ENCODE measurements at regions not wholly inside any gene's neighbourhood (a gene's known extent, or its start where the extent isn't known, plus 50 kb on each side); places are given as distances from the start of the nearest gene placed in this dataset.

DNA sequence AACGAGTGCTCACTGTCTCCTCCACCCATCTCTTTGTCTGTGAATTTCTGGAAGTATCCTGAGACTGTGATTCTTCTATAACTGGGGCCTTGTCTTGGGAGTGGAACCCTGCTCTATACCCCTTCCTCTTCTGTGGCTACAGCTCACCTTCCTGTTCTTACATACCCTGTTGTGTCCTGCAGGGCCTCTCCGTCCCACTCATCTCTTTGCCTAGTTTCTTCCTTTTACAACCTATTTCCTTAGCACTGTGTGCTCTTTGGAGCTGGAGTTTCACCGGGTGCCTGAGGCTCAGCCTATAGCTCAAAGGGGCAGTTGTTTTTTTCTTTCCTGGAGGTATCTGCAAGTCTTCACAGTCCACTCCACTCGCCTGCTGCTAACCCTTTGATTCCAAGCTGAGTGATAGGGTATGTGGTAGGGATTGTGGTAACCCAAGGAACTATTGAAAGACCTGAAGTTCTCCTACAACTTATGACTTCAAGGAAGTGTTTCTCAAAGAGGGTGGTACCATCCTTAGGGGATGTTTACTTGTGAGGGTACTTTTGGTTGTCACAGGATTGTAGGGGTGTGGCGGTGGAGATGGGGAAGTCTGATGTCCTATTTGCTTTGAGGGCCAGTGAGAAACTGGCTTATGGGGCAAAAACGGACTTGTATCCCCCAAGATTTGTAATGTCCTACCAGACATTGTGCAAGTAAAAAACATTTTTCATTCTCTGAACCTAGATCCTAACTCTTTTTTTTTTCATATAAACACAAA lies 66.6 kb upstream of the ARL8B start:
- Mint-ChIP-seq H3K4me1 (ENCODE audit: low read depth) (peaks cover 26% of the 10 kb centered on the region), H3K27ac (peak overlapping the region; percentile 39), H3K36me3 (ENCODE audit: low read depth) (no peaks in the 10 kb centered on the region), H3K9me3 (no peaks in the 10 kb centered on the region), H3K4me3 (no peak overlapping the region), H3K27me3 (ENCODE audit: low read depth) (no peaks in the 10 kb centered on the region)
- DNase-seq (ENCODE audit: low spot score) = no peak

DNA sequence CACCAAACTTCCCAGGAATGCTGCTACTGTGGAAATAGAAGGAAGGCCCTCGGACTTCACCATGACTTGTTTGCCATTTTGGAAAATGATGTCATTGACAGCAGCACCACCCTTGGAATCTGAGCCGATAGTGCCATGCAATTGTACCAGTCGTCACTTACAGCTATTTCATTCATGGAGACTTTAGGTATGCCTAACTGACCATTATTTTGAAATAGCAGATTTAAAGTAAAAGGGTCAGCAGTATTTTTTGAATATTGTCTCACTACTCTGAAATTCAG lies 66.0 kb upstream of the ARL8B start:
- Mint-ChIP-seq H3K27ac (no peak overlapping the region), H3K27me3 (ENCODE audit: low read depth) (peaks cover 1% of the 10 kb centered on the region), H3K4me1 (ENCODE audit: low read depth) (peaks cover 26% of the 10 kb centered on the region), H3K4me3 (no peak overlapping the region), H3K36me3 (ENCODE audit: low read depth) (no peaks in the 10 kb centered on the region), H3K9me3 (no peaks in the 10 kb centered on the region)
- DNase-seq (ENCODE audit: low spot score) = no peak

DNA sequence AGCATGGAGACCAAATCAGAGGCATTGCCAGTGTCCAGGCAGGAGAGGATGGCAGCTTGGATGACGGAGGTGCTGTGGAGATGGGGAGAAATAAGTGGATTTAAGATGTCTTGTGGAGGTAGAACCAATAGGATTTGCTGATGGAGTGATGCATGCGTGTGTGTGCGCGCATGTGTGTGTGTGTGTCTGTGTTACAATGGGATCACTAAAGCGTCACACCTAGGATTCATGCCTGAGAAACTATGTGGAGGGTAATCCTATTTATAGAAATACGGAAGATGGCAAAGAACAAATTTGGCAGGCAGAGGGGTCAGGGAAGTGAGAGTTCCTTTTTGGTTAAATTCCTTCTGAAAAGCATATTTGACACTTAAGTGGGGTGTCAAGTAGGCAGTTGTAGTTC lies 64.8 kb upstream of the ARL8B start:
- Mint-ChIP-seq H3K36me3 (ENCODE audit: low read depth) (no peaks in the 10 kb centered on the region), H3K9me3 (no peaks in the 10 kb centered on the region), H3K4me1 (ENCODE audit: low read depth) (peaks cover 21% of the 10 kb centered on the region), H3K27ac (no peak overlapping the region), H3K4me3 (no peak overlapping the region), H3K27me3 (ENCODE audit: low read depth) (peaks cover 7% of the 10 kb centered on the region)
- no peak for DNase-seq (ENCODE audit: low spot score)

DNA sequence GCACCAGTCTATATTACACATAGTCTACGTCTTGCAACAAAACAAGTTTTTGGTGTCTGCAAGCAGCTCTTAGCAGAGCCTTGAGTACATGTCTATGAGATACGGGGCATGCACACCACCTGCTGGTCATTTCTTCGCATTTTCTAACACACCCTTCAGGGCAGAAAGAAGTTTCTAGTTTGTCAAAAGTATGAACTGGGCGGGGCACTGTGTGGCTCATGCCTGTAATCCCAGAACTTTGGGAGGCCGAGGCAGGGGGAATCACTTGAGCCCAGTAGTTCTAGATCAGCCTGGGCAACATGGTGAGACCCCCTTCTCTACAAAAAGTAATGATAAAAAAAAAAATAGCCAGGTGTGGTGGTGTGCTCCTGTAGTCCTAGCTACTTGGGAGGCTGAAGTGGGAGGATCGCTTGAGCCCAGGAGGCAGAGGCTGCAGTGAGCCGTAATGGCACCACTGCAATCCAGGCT lies 64.2 kb upstream of the ARL8B start:
- H3K9me3 Mint-ChIP-seq = no peaks in the 10 kb centered on the region
- H3K36me3 Mint-ChIP-seq (ENCODE audit: low read depth) = no peaks in the 10 kb centered on the region
- H3K27me3 Mint-ChIP-seq (ENCODE audit: low read depth) = peaks cover 8% of the 10 kb centered on the region
- no peak overlapping the region for H3K4me3 Mint-ChIP-seq
- peak; percentile 70 for DNase-seq (ENCODE audit: low spot score)
- H3K27ac Mint-ChIP-seq = no peak overlapping the region
- peaks cover 21% of the 10 kb centered on the region for H3K4me1 Mint-ChIP-seq (ENCODE audit: low read depth)

DNA sequence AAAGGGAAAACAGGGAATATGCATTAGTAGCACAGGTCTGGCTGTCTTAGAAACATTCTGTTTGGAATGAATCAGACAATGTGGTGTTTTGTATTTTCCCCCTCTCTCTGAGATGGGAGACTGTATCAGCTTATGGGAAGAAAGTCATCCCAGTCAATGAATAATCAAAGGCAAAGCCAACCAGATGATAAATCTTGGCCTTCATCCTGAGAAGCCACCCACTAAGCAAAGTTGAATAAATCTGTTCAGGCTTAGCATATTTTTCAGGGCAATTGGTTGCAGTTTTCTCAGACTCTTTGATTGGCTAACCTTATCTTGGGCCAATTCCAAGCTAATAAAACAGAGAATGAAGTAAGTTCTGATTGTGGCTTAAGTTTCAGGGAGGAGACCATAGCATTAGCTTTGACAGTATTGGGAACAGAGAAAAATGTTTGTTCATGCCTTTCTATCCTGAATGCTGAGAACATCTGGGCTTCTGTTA lies 63.6 kb upstream of the ARL8B start:
- Mint-ChIP-seq H3K36me3 (ENCODE audit: low read depth) (no peaks in the 10 kb centered on the region), H3K4me3 (no peak overlapping the region), H3K9me3 (no peaks in the 10 kb centered on the region), H3K4me1 (ENCODE audit: low read depth) (peaks cover 18% of the 10 kb centered on the region), H3K27ac (no peak overlapping the region), H3K27me3 (ENCODE audit: low read depth) (peaks cover 8% of the 10 kb centered on the region)
- no peak for DNase-seq (ENCODE audit: low spot score)

DNA sequence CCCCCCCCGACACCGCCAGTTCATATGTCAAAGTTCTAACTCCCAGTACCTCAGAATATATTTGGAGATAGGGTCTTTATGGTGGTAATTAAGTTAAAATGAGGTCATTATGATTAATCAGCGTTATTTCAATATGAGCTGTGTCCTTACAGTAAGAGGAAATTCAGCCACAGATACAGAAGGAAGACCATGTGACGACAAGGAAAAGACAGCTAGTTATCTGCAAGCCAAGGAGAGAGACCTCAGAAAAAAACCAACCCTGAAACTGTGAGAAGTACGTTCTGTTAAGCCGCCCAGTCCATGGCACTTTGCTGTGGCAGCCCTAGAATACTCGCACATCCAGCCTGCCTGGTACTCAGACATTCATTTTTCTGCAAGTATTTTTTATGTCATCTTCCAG lies 62.3 kb upstream of the ARL8B start:
- peaks cover 18% of the 10 kb centered on the region for H3K4me1 Mint-ChIP-seq (ENCODE audit: low read depth)
- no peak overlapping the region for H3K4me3 Mint-ChIP-seq
- no peak overlapping the region for H3K27ac Mint-ChIP-seq
- no peak for DNase-seq (ENCODE audit: low spot score)
- no peaks in the 10 kb centered on the region for H3K9me3 Mint-ChIP-seq
- peaks cover 8% of the 10 kb centered on the region for H3K27me3 Mint-ChIP-seq (ENCODE audit: low read depth)
- H3K36me3 Mint-ChIP-seq (ENCODE audit: low read depth) = no peaks in the 10 kb centered on the region

DNA sequence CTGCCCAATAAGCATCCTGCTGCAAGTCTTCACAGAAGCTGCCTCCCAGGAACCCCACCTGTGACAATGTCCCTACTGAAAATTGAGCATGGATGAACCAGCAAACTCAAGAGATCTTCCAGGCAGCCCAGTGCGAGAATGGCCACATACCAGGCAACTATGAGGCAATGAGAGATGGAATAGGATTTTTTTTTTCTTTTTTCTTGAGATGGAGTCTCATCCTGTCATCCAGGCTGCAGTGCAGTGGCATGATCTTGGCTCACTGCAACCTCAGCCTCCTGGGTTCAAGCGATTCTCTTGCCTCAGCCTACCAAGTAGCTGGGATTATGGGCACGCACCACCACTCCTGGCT lies 60.9 kb upstream of the ARL8B start:
- no peak overlapping the region for H3K4me3 Mint-ChIP-seq
- H3K4me1 Mint-ChIP-seq (ENCODE audit: low read depth) = peaks cover 8% of the 10 kb centered on the region
- H3K36me3 Mint-ChIP-seq (ENCODE audit: low read depth) = no peaks in the 10 kb centered on the region
- H3K27me3 Mint-ChIP-seq (ENCODE audit: low read depth) = peaks cover 8% of the 10 kb centered on the region
- no peak for DNase-seq (ENCODE audit: low spot score)
- no peaks in the 10 kb centered on the region for H3K9me3 Mint-ChIP-seq
- no peak overlapping the region for H3K27ac Mint-ChIP-seq

DNA sequence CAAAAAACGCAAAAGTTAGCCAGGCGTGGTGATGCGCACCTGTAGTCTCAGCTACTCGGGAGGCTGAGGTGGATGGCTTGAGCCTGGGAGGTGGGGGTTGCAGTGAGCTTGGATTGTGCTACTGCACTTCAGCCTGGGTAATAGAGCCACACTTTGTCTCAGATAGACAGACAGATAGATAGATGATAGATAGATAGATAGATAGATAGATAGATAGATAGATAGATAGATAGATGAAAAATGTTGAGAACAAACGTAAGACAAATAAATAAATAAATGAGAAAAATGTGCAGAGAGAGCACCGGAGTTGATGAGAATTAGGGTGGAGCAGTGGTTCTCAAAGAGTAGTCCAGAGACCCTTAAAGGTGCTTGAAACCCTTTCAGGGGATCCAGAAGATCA lies 58.4 kb upstream of the ARL8B start:
- no peak overlapping the region for H3K4me3 Mint-ChIP-seq
- no peak overlapping the region for H3K27ac Mint-ChIP-seq
- H3K4me1 Mint-ChIP-seq (ENCODE audit: low read depth) = no peaks in the 10 kb centered on the region
- H3K9me3 Mint-ChIP-seq = no peaks in the 10 kb centered on the region
- no peaks in the 10 kb centered on the region for H3K36me3 Mint-ChIP-seq (ENCODE audit: low read depth)
- no peak for DNase-seq (ENCODE audit: low spot score)
- H3K27me3 Mint-ChIP-seq (ENCODE audit: low read depth) = peaks cover 8% of the 10 kb centered on the region

DNA sequence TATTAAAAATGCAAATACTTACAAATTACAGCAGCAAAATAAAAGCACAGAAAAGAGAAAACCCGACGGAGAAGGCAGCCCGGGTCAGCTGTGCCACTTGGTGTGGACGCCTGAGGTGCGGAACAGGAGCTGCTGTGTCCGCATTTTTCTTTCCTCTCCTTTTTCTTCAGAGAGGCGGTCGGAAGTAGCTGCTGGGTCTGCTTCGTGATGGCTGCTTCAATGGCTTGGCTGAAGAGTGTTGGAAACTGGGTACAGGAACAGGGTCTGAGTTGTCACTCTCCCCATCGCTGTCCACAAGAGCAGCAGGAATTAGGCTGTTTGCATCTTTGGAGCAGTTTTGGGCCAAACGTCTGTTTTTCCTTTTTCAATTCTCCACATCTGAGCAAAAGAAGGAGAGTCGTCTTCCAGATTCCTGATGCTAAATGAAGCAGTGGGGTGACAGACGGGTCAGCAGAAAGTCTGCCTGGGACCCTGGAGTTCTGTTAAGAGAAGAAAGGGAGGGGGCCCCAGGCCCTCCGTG lies 53.5 kb upstream of the ARL8B start:
- Mint-ChIP-seq H3K36me3 (ENCODE audit: low read depth) (no peaks in the 10 kb centered on the region), H3K4me1 (ENCODE audit: low read depth) (no peaks in the 10 kb centered on the region), H3K27ac (no peak overlapping the region), H3K4me3 (no peak overlapping the region), H3K27me3 (ENCODE audit: low read depth) (peaks cover 11% of the 10 kb centered on the region), H3K9me3 (no peaks in the 10 kb centered on the region)
- DNase-seq (ENCODE audit: low spot score) = no peak

DNA sequence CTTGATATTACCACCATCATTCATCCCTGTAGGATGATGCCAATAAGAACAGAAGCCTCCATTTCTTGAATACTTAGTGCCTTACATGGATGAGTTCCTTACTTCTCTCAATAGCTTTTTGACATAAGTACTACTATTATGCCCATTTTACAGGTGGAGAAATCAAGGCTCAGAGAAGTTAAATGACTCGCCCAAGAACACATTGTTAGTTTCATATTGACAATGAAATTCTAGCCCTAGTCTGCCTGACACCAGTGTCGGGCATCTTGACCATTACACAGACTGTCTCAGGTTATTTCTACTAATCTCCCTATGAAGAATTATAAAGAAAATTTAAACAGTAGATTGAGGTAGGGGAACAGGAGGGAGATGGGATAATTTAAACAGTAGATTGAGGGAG lies 52.5 kb upstream of the ARL8B start:
- DNase-seq (ENCODE audit: low spot score) = no peak
- Mint-ChIP-seq H3K4me3 (no peak overlapping the region), H3K9me3 (no peaks in the 10 kb centered on the region), H3K27ac (no peak overlapping the region), H3K4me1 (ENCODE audit: low read depth) (no peaks in the 10 kb centered on the region), H3K36me3 (ENCODE audit: low read depth) (no peaks in the 10 kb centered on the region), H3K27me3 (ENCODE audit: low read depth) (peaks cover 14% of the 10 kb centered on the region)

DNA sequence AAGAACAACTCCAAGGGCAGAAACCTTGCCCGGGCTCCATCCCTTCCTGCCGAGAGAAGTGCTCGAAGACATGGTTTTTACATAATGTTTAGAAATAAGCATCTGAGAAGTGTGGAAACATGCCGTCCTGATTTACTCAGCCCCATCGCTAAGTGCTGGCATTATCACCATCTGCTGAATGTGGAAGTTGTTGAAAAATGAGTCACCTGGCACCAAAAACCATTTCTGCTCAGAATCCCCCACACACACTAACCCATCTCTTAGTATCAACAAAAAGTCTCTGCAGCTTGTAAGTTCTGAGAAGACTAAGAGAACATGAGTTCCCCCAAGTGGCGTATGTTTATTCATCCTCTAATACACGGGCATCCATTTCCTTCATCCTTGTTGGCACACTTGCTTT lies 51.0 kb upstream of the ARL8B start:
- Mint-ChIP-seq H3K9me3 (no peaks in the 10 kb centered on the region), H3K36me3 (ENCODE audit: low read depth) (no peaks in the 10 kb centered on the region), H3K4me1 (ENCODE audit: low read depth) (no peaks in the 10 kb centered on the region), H3K27ac (no peak overlapping the region), H3K4me3 (no peak overlapping the region), H3K27me3 (ENCODE audit: low read depth) (peaks cover 16% of the 10 kb centered on the region)
- DNase-seq (ENCODE audit: low spot score) = no peak

DNA sequence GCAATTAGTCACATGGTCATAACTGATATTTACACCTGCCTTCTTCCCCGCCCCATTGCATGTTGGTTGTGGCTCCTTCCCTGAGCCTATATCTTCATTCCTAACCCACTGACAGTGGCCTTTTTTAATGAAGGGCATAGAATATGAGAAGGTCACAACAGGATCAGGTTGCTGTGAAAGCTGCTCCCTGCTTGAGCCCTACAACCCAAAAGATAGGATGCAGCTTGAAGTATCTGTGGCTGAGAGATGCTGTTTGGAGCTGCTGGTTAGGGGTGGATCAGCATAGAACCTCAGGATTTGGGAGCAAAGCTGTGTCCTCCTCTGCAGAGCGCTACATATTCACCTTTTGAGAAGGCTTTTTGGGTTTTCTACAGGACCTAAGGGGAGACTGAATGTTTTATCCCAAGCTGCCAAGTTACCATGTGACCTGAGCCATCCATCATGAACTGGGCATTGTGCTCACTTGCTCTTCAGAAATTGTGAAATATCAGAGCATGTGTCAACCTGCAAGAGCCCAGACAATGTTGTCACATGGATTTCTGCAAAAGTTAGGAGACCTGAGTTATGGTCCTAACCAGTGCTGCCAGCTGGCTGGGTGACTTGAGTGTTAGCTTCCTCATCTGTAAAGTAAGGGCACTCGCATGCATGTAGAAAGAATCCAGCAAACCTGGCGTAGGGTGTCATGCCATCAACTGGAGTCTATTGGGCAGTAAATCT lies 49.8 kb upstream of the ARL8B start:
- no peaks in the 10 kb centered on the region for H3K36me3 Mint-ChIP-seq (ENCODE audit: low read depth)

More for the DNA sequence above, 49.8 kb upstream of the ARL8B start:
- DNase-seq (ENCODE audit: low spot score) = no peak
- Mint-ChIP-seq H3K4me1 (ENCODE audit: low read depth) (no peaks in the 10 kb centered on the region), H3K27me3 (ENCODE audit: low read depth) (peaks cover 18% of the 10 kb centered on the region), H3K9me3 (no peaks in the 10 kb centered on the region), H3K4me3 (no peak overlapping the region), H3K27ac (no peak overlapping the region)

All from T-helper 2 cell treated with Interferon-gamma antibody and Interleukin-4, amounts not matched to agents 5 μg/mL and 100 μg/mL, for 36 hours (primary cell).